ENCODE measurements at regions not wholly inside any gene's neighbourhood (a gene's known extent, or its start where the extent isn't known, plus 50 kb on each side); places are given as distances from the start of the nearest gene placed in this dataset.
"Not testable (repeated sequence)": the region's sequence is repeated elsewhere in the genome, so short reads cannot be mapped to it uniquely, and the experiment has no call there.

- TF ChIP-seq USF2 (CRISPR knock-in tag; IDR thresholded peaks at IDR 0.05) (no peak), RELA (CRISPR knock-in tag; IDR thresholded peaks at IDR 0.05; ENCODE audit: borderline replicate concordance) (no peak)
Observed at GRCh38 chr2:107751936-107752335, 74.8 kb upstream of the RGPD4 start (continued).

GRCh38 chr2:107753806-107754205, 72.9 kb upstream of the RGPD4 start:
- POLR2A ChIA-PET; H3K4me3 Mint-ChIP-seq; H3K27ac Mint-ChIP-seq; H3K36me3 Mint-ChIP-seq; H3K27me3 Mint-ChIP-seq (ENCODE audit: low read depth); ATAC-seq; H3K4me1 Mint-ChIP-seq; DNase-seq (ENCODE audit: low spot score); CTCF ChIA-PET: not testable (repeated sequence)
- peaks cover 20% of the 10 kb centered on the region for H3K9me3 Mint-ChIP-seq

GRCh38 chr2:107757223-107757622, 69.5 kb upstream of the RGPD4 start:
- ATAC-seq (no peak), DNase-seq (ENCODE audit: low spot score) (no peak)
- no peaks in the 10 kb centered on the region for H3K27me3 Mint-ChIP-seq (ENCODE audit: low read depth)
- POLR2A ChIA-PET = no interaction called here
- no peak overlapping the region for H3K4me3 Mint-ChIP-seq
- H3K9me3 Mint-ChIP-seq = peaks cover 28% of the 10 kb centered on the region
- H3K27ac Mint-ChIP-seq = no peak overlapping the region
- 0 out of 2 replicates have a peak, but pooled peaks cover 3% of the 10 kb centered on the region for H3K36me3 Mint-ChIP-seq
- CTCF ChIA-PET = no interaction called here
- no peaks in the 10 kb centered on the region for H3K4me1 Mint-ChIP-seq
- TF ChIP-seq ARID4B (CRISPR knock-in tag; IDR thresholded peaks at IDR 0.05; ENCODE audit: borderline replicate concordance) (no peak), IRF1 (CRISPR knock-in tag; IDR thresholded peaks at IDR 0.05) (no peak), SP1 (CRISPR knock-in tag; conservative IDR thresholded peaks at IDR 0.05) (no peak), TEAD1 (CRISPR knock-in tag; IDR thresholded peaks at IDR 0.05) (no peak), KAT7 (CRISPR knock-in tag; IDR thresholded peaks at IDR 0.05; ENCODE audit: borderline replicate concordance) (no peak), USF1 (CRISPR knock-in tag; IDR thresholded peaks at IDR 0.05) (no peak), ATF3 (CRISPR knock-in tag; conservative IDR thresholded peaks at IDR 0.05) (no peak), E2F1 (CRISPR knock-in tag; IDR thresholded peaks at IDR 0.05) (no peak), E2F4 (CRISPR knock-in tag; IDR thresholded peaks at IDR 0.05; ENCODE audit: borderline replicate concordance, low read depth) (no peak), HMGXB4 (CRISPR knock-in tag; IDR thresholded peaks at IDR 0.05) (no peak), ZNF121 (CRISPR knock-in tag; IDR thresholded peaks at IDR 0.05) (no peak), FOXP1 (CRISPR knock-in tag; IDR thresholded peaks at IDR 0.05; ENCODE audit: borderline replicate concordance) (no peak), NR2C2 (CRISPR knock-in tag; IDR thresholded peaks at IDR 0.05) (no peak), TCF7 (CRISPR knock-in tag; IDR thresholded peaks at IDR 0.05; ENCODE audit: low read depth) (no peak), CBFB (CRISPR knock-in tag; IDR thresholded peaks at IDR 0.05; ENCODE audit: low read depth) (no peak), CDX4 (CRISPR knock-in tag; IDR thresholded peaks at IDR 0.05; ENCODE audit: borderline replicate concordance) (no peak)
